Heart right ventricle (tissue), 16 donors: ENCODE measurements at regions not wholly inside any gene's neighbourhood (a gene's known extent, or its start where the extent isn't known, plus 50 kb on each side); places are given as distances from the start of the nearest gene placed in this dataset.

Experiments
- ATAC-seq, 8 donors: fragments of 200-7000 bp; cut with Tn5 transposase; one replicate each; pipeline ENCODE4 v1.9.1; 2020; ENCODE audit warnings: mild to moderate bottlenecking in 8 of 8, moderate library complexity in 8 of 8, moderate number of reproducible peaks in 1 of 8
- DNase-seq, 2 donors: peaks; one replicate each; pipeline ENCODE4 v3.0.0-alpha.2; 2020
- H3K27ac ChIP-seq, 10 donors: fragments of 200-600 bp; sonication (generic) in 2 of 10; one replicate each; pipeline versions ENCODE4 v1.5.0 to v1.8.0; 2020 to 2022; ENCODE audit warnings: mild to moderate bottlenecking in 3 of 10
- H3K27me3 ChIP-seq, 7 donors: fragments of 200-600 bp; one replicate each; pipeline ENCODE4 v1.8.0; 2021 to 2022; ENCODE audit warnings: mild to moderate bottlenecking in 2 of 7
- H3K36me3 ChIP-seq, 9 donors: fragments of 200-600 bp; sonication (generic) in 1 of 9; one replicate each; pipeline versions ENCODE4 v1.5.0 to v1.8.0; 2020 to 2022; ENCODE audit warnings: mild to moderate bottlenecking in 2 of 9
- H3K4me1 ChIP-seq, 9 donors: fragments of 200-600 bp; sonication (generic) in 1 of 9; one replicate each; pipeline versions ENCODE4 v1.5.0 to v1.8.0; 2020 to 2022; ENCODE audit warnings: mild to moderate bottlenecking in 4 of 9
- H3K4me3 ChIP-seq, 10 donors: fragments of 200-600 bp; sonication (generic) in 2 of 10; one replicate each; pipeline versions ENCODE4 v1.5.0 to v1.8.0; 2020 to 2022; ENCODE audit warnings: mild to moderate bottlenecking in 7 of 10, moderate library complexity in 2 of 10
- H3K9me3 ChIP-seq, 11 donors: fragments of 200-600 bp in 10 of 11; sonication (generic) in 2 of 11; one replicate each; pipeline versions ENCODE4 v1.5.0 to v1.8.0; 2013 to 2022; ENCODE audit warnings: mild to moderate bottlenecking in 2 of 11, control low read depth in 1 of 11, moderate library complexity in 1 of 11
- WGBS, 2 donors: extraction: QIAGEN DNeasy Blood & Tissue Kit; methylation state at CpG; one replicate each; pipeline ENCODE4 v1.1.7; 2013; ENCODE audit warnings: inconsistent platforms in 1 of 2; 5-methylcytosine and 5-hydroxymethylcytosine counted together
- intact Hi-C, 10 donors: fragments of 100-400 bp; cut with DNase I; formaldehyde crosslinking; loops; one replicate each; pipeline versions ENCODE4 v1.11.1 to v1.14.2; 2022
- TF ChIP-seq, protein P1 (sequence below), 9 donors: fragments of 200-600 bp; sonication (generic) in 2 of 9; IDR thresholded peaks; one replicate each; pipeline versions ENCODE4 v1.5.0 to v1.8.0; 2021 to 2022; ENCODE audit warnings: antibody characterized with exemption in 9 of 9, mild to moderate bottlenecking in 5 of 9, moderate library complexity in 1 of 9
- donor health status: Arrhythmogenic right ventricular cardiomyopathy.
- donor health status: ischemic (EF 13 %, LVEDD 7.1; RV severe dilation, severe dysfunction).
- donor health status: healthy with polysubstance abuse.
- donor health status: DM: no; HTN: yes; CAD: no.
- donor health status: DM: no; HTN: no; CAD: no.
- donor health status: ischemic (EF 25% LVEDD 6.9; RV normal size, moderate dysfunction).
- donor health status: ischemic (EF 25% LVEDD 5.7; RV mildly dilated, moderate dysfunction).
- donor health status: healthy.
- donor health status: DM: yes; HTN: yes; CAD: no.
- donor health status: Ischemic cardiomyopathy.
- donor health status: ischemic (EF 35%, LVEDD 5.7; RV mildly dilated, moderate dysfunction).
- donor health status: nonischemic (EF 11% LVEDD 7.7; RV severe dilation, severe dysfunction).
- donor health status: DM: yes; HTN: yes; CAD: no.
- donor health status: PGD.
- donor health status: ischemic (EF 29% LVEDD 5.4; RV normal size, mild dysfunction).
- donor health status: nonischemic (EF 23%, LVEDD 6.1; RV moderate dilation, normal function).

DNA sequence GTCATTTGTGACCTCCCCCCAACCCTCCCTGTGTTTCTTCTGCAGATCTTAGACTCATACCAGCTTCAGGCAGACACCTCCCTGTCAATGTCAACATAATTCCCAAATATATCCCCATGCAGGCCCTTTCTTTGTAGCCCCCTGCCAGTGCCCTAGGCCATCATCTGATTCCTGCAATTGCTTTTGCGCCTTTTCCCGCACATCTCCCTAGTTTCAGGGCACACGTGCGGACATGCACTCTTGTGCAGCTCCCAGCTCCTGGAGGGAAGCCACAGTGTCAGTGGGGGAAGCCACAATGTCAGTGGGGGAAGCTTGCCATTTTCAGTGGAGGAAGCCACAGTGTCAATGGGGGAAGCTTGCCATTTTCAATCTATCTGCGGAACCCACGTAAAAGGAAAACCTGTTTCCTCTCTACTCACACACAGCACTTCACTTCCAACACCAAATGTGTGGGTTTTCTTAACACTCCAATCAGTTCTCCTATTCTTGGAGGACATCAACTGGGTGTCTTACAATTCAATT, 256.4 kb downstream of the ACKR3 start:
- peaks cover 0 to 12% (median 4%) of the 10 kb centered on the region in 11 donors for H3K9me3 ChIP-seq
- no peaks in the 10 kb centered on the region for H3K36me3 ChIP-seq
- WGBS, 2 donors, result 77 to 82% methylated on average over 6 of the region's 6 CpGs
- peak overlapping the region in 1 of 10 donors; percentile 74 for H3K27ac ChIP-seq
- peak in 1 of 8 donors; percentile 27 for ATAC-seq
- peaks cover 0 to 37% (median 7%) of the 10 kb centered on the region in 9 donors for H3K4me1 ChIP-seq
- no peaks in the 10 kb centered on the region for H3K27me3 ChIP-seq
- no peak overlapping the region for H3K4me3 ChIP-seq
- no peak for DNase-seq
- TF ChIP-seq, protein P1, sequence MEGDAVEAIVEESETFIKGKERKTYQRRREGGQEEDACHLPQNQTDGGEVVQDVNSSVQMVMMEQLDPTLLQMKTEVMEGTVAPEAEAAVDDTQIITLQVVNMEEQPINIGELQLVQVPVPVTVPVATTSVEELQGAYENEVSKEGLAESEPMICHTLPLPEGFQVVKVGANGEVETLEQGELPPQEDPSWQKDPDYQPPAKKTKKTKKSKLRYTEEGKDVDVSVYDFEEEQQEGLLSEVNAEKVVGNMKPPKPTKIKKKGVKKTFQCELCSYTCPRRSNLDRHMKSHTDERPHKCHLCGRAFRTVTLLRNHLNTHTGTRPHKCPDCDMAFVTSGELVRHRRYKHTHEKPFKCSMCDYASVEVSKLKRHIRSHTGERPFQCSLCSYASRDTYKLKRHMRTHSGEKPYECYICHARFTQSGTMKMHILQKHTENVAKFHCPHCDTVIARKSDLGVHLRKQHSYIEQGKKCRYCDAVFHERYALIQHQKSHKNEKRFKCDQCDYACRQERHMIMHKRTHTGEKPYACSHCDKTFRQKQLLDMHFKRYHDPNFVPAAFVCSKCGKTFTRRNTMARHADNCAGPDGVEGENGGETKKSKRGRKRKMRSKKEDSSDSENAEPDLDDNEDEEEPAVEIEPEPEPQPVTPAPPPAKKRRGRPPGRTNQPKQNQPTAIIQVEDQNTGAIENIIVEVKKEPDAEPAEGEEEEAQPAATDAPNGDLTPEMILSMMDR (IDR thresholded peaks at IDR 0.05), result no peak
- intact Hi-C loops, result no loop called here

DNA sequence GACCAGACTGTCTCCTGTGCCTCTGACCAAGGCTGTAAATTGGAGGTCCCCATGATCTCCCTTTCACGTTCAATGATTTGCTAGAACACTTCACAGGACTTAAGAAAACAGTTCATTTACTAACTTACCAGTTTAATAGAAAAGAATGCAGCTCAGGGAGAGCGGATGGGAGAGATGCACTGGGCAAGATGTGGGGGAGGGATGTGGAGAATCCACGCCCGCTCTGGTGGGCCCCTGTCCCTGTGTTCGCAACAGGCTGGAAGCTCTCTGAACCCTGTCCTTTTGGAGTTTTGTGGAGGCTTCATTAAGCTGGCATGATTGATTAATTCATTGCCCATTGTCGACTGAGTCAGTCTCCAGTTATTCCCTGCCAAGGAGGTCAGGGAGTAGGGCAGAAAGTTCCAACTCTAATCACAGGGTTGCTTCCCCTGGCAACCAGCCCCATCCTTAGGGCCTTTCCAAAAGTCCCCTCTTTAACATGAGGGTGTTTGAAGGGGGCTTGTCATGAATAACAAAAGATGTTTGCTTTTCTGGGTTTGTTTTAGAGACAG, 257.1 kb downstream of the ACKR3 start:
- no peak for DNase-seq
- peaks cover 0 to 37% (median 7%) of the 10 kb centered on the region in 9 donors for H3K4me1 ChIP-seq
- intact Hi-C loops, result no loop called here
- peak overlapping the region in 3 of 10 donors; percentile 15 to 74 (median 20) for H3K27ac ChIP-seq
- no peaks in the 10 kb centered on the region for H3K36me3 ChIP-seq
- H3K9me3 ChIP-seq, result peaks cover 0 to 6% (median 0%) of the 10 kb centered on the region in 11 donors
- no peak overlapping the region for H3K4me3 ChIP-seq
- WGBS, 2 donors, result 86% methylated on average over 6 of the region's 6 CpGs
- no peak for ATAC-seq
- TF ChIP-seq, protein P1 (IDR thresholded peaks at IDR 0.05), result no peak
- H3K27me3 ChIP-seq, result no peaks in the 10 kb centered on the region

DNA sequence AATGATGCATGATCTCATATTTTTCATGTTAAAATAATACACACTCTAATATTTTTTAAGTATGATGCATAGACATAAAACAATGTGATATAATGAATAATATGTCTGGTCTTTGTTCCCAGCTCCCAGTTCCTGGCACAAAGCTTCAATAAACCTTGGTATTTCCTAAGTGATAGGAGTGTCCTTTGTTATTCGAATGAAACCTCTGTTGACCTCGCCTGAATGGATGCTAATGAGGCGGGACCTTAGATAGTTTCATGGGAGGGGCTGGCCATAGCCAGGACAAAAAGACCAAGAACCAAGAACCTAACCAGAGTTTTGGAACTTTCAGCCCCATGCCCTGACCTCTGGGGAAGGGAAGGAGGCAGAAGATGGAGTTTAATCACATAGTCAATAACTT, 257.7 kb upstream of the COPS8 start:
- Histone ChIP-seq H3K9me3 (no peaks in the 10 kb centered on the region), H3K27me3 (no peaks in the 10 kb centered on the region), H3K36me3 (no peaks in the 10 kb centered on the region), H3K4me3 (no peak overlapping the region), H3K4me1 (peaks cover 0 to 38% (median 7%) of the 10 kb centered on the region in 9 donors), H3K27ac (peak overlapping the region in 8 of 10 donors; percentile 1 to 74 (median 50))
- intact Hi-C loops, result no loop called here
- peak; percentile 61 to 86 (median 83) for ATAC-seq
- 65 to 71% methylated on average over 3 of the region's 3 CpGs for WGBS, 2 donors
- DNase-seq, result peak in 1 of 2 donors; percentile 28
- TF ChIP-seq, protein P1 (IDR thresholded peaks at IDR 0.05), result no peak

DNA sequence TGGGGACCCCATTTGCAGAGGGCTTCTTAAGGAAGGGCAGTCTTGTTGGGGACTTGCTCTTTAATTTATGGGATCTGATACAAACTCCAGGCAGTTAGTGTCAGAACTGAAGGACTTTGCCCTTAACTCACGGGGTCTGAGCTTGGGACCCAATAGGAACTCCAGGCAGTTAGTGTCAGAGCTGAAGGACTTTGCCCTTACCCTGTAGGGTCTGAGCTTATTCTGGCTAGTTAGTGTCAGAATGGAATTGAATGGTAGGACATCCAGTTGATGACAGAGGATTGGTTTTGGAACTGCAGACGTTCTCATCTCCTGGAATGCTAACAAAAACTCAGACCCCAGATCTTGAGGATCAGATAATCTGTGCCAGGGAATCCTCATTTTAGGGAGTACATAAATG, 256.9 kb upstream of the COPS8 start:
- TF ChIP-seq, protein P1 (IDR thresholded peaks at IDR 0.05), result no peak
- no peak for DNase-seq
- H3K27me3 ChIP-seq, result no peaks in the 10 kb centered on the region
- no peak for ATAC-seq
- 88% methylated on average over 2 of the region's 2 CpGs for WGBS, 2 donors
- H3K36me3 ChIP-seq, result no peaks in the 10 kb centered on the region
- H3K4me3 ChIP-seq, result no peak overlapping the region
- peaks cover 0 to 46% (median 9%) of the 10 kb centered on the region in 9 donors for H3K4me1 ChIP-seq
- H3K27ac ChIP-seq, result peak overlapping the region in 7 of 10 donors; percentile 29 to 62 (median 54)
- no peaks in the 10 kb centered on the region for H3K9me3 ChIP-seq
- intact Hi-C loops, result no loop called here
